Head of caudate nucleus (tissue), 42 donors: ENCODE measurements at regions not wholly inside any gene's neighbourhood (a gene's known extent, or its start where the extent isn't known, plus 50 kb on each side); places are given as distances from the start of the nearest gene placed in this dataset.
"Not testable (repeated sequence)": the region's sequence is repeated elsewhere in the genome, so short reads cannot be mapped to it uniquely, and the experiment has no call there.

Experiments used
- DNase-seq, 42 donors: peaks; one replicate each; pipeline versions ENCODE4 v3.0.0 to v3.0.0-alpha.2; 2020 to 2021; ENCODE audit warnings: mixed read lengths in 7 of 42
- intact Hi-C: fragments of 100-400 bp; cut with DNase I; formaldehyde crosslinking; loops from one replicate; pipeline ENCODE4 v1.15.0; 2022

- DNase-seq, result no peak
- intact Hi-C loops, result no loop called here
These were observed 115.8 kb upstream of the SHISA3 start for GRCh38 chr4:42281324-42282020.

GRCh38 chr4:42282081-42282901, 115.0 kb upstream of the SHISA3 start:
- intact Hi-C loops, result no loop called here
- DNase-seq, result peak; percentile 13 to 87 (median 60)

- DNase-seq, result no peak
- intact Hi-C loops, result no loop called here
These were observed 113.3 kb upstream of the SHISA3 start for GRCh38 chr4:42284030-42284429.

GRCh38 chr4:42288876-42289275, 108.4 kb upstream of the SHISA3 start:
- DNase-seq, intact Hi-C loops: not testable (repeated sequence)

GRCh38 chr4:42292192-42292591, 105.1 kb upstream of the SHISA3 start:
- intact Hi-C loops, result not testable (repeated sequence)
- DNase-seq, result peak in 40 of 42 donors; percentile 10 to 75 (median 46)

- DNase-seq, result no peak
- intact Hi-C loops, result no loop called here
These were observed 103.1 kb upstream of the SHISA3 start for GRCh38 chr4:42293967-42294813.

GRCh38 chr4:42296196-42296595, 101.1 kb upstream of the SHISA3 start:
- no peak for DNase-seq
- intact Hi-C loops, result no loop called here

- DNase-seq, result peak in 41 of 42 donors; percentile 12 to 86 (median 51)
- intact Hi-C loops, result no loop called here
These were observed 94.9 kb upstream of the SHISA3 start for GRCh38 chr4:42302348-42302747.

GRCh38 chr4:42306221-42307109, 90.8 kb upstream of the SHISA3 start:
- DNase-seq, result no peak
- intact Hi-C loops, result no loop called here

- no peak for DNase-seq
- intact Hi-C loops, result no loop called here
These were observed 89.0 kb upstream of the SHISA3 start for GRCh38 chr4:42308247-42308646.

- intact Hi-C loops, result no loop called here
- DNase-seq, result no peak
These were observed 87.7 kb upstream of the SHISA3 start for GRCh38 chr4:42309361-42310260.

- intact Hi-C loops, result no loop called here
- no peak for DNase-seq
These were observed 86.9 kb upstream of the SHISA3 start for GRCh38 chr4:42310358-42310757.

- DNase-seq, result no peak
- intact Hi-C loops, result no loop called here
These were observed 86.5 kb upstream of the SHISA3 start for GRCh38 chr4:42310806-42311205.

- no peak for DNase-seq
- intact Hi-C loops, result no loop called here
These were observed 85.7 kb upstream of the SHISA3 start for GRCh38 chr4:42311591-42311990.

- intact Hi-C loops, DNase-seq: not testable (repeated sequence)
These were observed 83.9 kb upstream of the SHISA3 start for GRCh38 chr4:42313420-42313819.

- no peak for DNase-seq
- intact Hi-C loops, result no loop called here
These were observed 83.4 kb upstream of the SHISA3 start for GRCh38 chr4:42313872-42314271.

- intact Hi-C loops, result no loop called here
- DNase-seq, result no peak
These were observed 82.1 kb upstream of the SHISA3 start for GRCh38 chr4:42315231-42315630.
